HPDE6-E6E7 (cell line): ENCODE measurements at regions not wholly inside any gene's neighbourhood (a gene's known extent, or its start where the extent isn't known, plus 50 kb on each side); places are given as distances from the start of the nearest gene placed in this dataset.

ENCODE experiments used
- DNase-seq: peaks from one replicate; pipeline ENCODE4 v3.0.0; 2011; ENCODE audit warnings: missing footprints; ENCODE audit errors: extremely low spot score

- no peak for DNase-seq
These were observed 1349.6 kb upstream of the FLRT2 start for GRCh38 chr14:84180336-84180735.

- no peak for DNase-seq
These were observed 1348.9 kb upstream of the FLRT2 start for GRCh38 chr14:84181072-84181471.

GRCh38 chr14:84195514-84195913 lies 1334.4 kb upstream of the FLRT2 start:
- no peak for DNase-seq

- no peak for DNase-seq
These were observed 1332.2 kb upstream of the FLRT2 start for GRCh38 chr14:84197704-84198103.

GRCh38 chr14:84202486-84202885 lies 1327.5 kb upstream of the FLRT2 start:
- no peak for DNase-seq

GRCh38 chr14:84203896-84204295 lies 1326.0 kb upstream of the FLRT2 start:
- no peak for DNase-seq

GRCh38 chr14:84208451-84208850 lies 1321.5 kb upstream of the FLRT2 start:
- DNase-seq, result no peak

GRCh38 chr14:84209031-84209430 lies 1320.9 kb upstream of the FLRT2 start:
- DNase-seq, result no peak

GRCh38 chr14:84217066-84217465 lies 1312.9 kb upstream of the FLRT2 start:
- no peak for DNase-seq

- DNase-seq, result no peak
These were observed 1304.7 kb upstream of the FLRT2 start for GRCh38 chr14:84225268-84225667.

- no peak for DNase-seq
These were observed 1301.2 kb upstream of the FLRT2 start for GRCh38 chr14:84228702-84229101.

- peak; percentile 6 for DNase-seq
These were observed 1295.7 kb upstream of the FLRT2 start for GRCh38 chr14:84234281-84234680.

GRCh38 chr14:84236290-84236689 lies 1293.7 kb upstream of the FLRT2 start:
- DNase-seq, result no peak

GRCh38 chr14:84237881-84238280 lies 1292.1 kb upstream of the FLRT2 start:
- DNase-seq, result no peak

GRCh38 chr14:84247693-84248092 lies 1282.3 kb upstream of the FLRT2 start:
- DNase-seq, result no peak

- DNase-seq, result no peak
These were observed 1279.1 kb upstream of the FLRT2 start for GRCh38 chr14:84250893-84251292.

- DNase-seq, result no peak
These were observed 1278.4 kb upstream of the FLRT2 start for GRCh38 chr14:84251411-84252115.

GRCh38 chr14:84252706-84253105 lies 1277.2 kb upstream of the FLRT2 start:
- DNase-seq, result no peak

- DNase-seq, result no peak
These were observed 1276.6 kb upstream of the FLRT2 start for GRCh38 chr14:84253326-84253725.

- DNase-seq, result no peak
These were observed 1275.7 kb upstream of the FLRT2 start for GRCh38 chr14:84254290-84254689.

GRCh38 chr14:84262932-84263331 lies 1267.0 kb upstream of the FLRT2 start:
- DNase-seq, result no peak

- DNase-seq, result no peak
These were observed 1257.6 kb upstream of the FLRT2 start for GRCh38 chr14:84272290-84272721.

GRCh38 chr14:84273181-84273580 lies 1256.8 kb upstream of the FLRT2 start:
- DNase-seq, result no peak

- DNase-seq, result no peak
These were observed 1247.3 kb upstream of the FLRT2 start for GRCh38 chr14:84282618-84283017.
